Peyer's patch (tissue), 4 donors: ENCODE measurements at regions not wholly inside any gene's neighbourhood (a gene's known extent, or its start where the extent isn't known, plus 50 kb on each side); places are given as distances from the start of the nearest gene placed in this dataset.

ENCODE experiments used
- DNase-seq, 3 donors: peaks; one replicate each; pipeline ENCODE4 v3.0.0-alpha.2; 2017 to 2019
- H3K27ac ChIP-seq, 4 donors: fragments of 200-600 bp; sonication (generic); one replicate each; pipeline ENCODE4 v1.5.1; 2016 to 2019
- H3K27me3 ChIP-seq, 2 donors: fragments of 200-600 bp; sonication (generic); one replicate each; pipeline ENCODE4 v1.5.1; 2019
- H3K36me3 ChIP-seq, 3 donors: fragments of 200-600 bp; sonication (generic); one replicate each; pipeline ENCODE4 v1.5.1; 2016 to 2019
- H3K4me1 ChIP-seq, 4 donors: fragments of 200-600 bp; sonication (generic); one replicate each; pipeline ENCODE4 v1.5.1; 2016 to 2019
- H3K4me3 ChIP-seq, 4 donors: fragments of 200-600 bp; sonication (generic); 1 replicate in 3 of 4; 2 replicates in 1 of 4; pipeline ENCODE4 v1.5.1; 2016 to 2019; ENCODE audit warnings: mild to moderate bottlenecking in 1 of 4
- H3K9me3 ChIP-seq, 4 donors: fragments of 200-600 bp; sonication (generic); one replicate each; pipeline ENCODE4 v1.5.1; 2016 to 2019; ENCODE audit warnings: mild to moderate bottlenecking in 1 of 4
- CTCF ChIP-seq, 6 experiments: fragments of 450-650 bp in 4 of 6; fragments of 200-600 bp in 2 of 6; sonication (generic) in 1 of 6; IDR thresholded peaks; one replicate each; pipeline ENCODE4 v1.5.1; 2017 to 2019; ENCODE audit warnings: antibody characterized with exemption in 6 of 6, mild to moderate bottlenecking in 3 of 6, moderate library complexity in 1 of 6
- POLR2A ChIP-seq, 2 donors: fragments of 450-650 bp; IDR thresholded peaks; one replicate each; pipeline ENCODE4 v1.5.1; 2017; ENCODE audit warnings: antibody characterized with exemption in 2 of 2, mild to moderate bottlenecking in 2 of 2, moderate library complexity in 2 of 2

- TF ChIP-seq CTCF (IDR thresholded peaks at IDR 0.05) = no peak
- no peak for TF ChIP-seq POLR2A (IDR thresholded peaks at IDR 0.05)
- no peak overlapping the region for H3K4me3 ChIP-seq
- no peaks in the 10 kb centered on the region for H3K9me3 ChIP-seq
- H3K36me3 ChIP-seq = no peaks in the 10 kb centered on the region
- H3K27ac ChIP-seq = no peak overlapping the region
- H3K4me1 ChIP-seq = no peaks in the 10 kb centered on the region
- DNase-seq = no peak
- no peaks in the 10 kb centered on the region for H3K27me3 ChIP-seq
Observed at GRCh38 chr18:75158465-75159237, 50.3 kb downstream of the PTGR3 start.

- Histone ChIP-seq H3K4me1 (no peaks in the 10 kb centered on the region), H3K36me3 (no peaks in the 10 kb centered on the region), H3K27ac (no peak overlapping the region), H3K27me3 (no peaks in the 10 kb centered on the region), H3K4me3 (no peak overlapping the region), H3K9me3 (no peaks in the 10 kb centered on the region)
- TF ChIP-seq CTCF (IDR thresholded peaks at IDR 0.05) = no peak
- TF ChIP-seq POLR2A (IDR thresholded peaks at IDR 0.05) = no peak
- no peak for DNase-seq
Observed at GRCh38 chr18:75157851-75158250, 51.1 kb downstream of the PTGR3 start.

GRCh38 chr18:75157381-75157780, 51.6 kb downstream of the PTGR3 start:
- no peaks in the 10 kb centered on the region for H3K4me1 ChIP-seq
- TF ChIP-seq POLR2A (IDR thresholded peaks at IDR 0.05) = no peak
- no peak for TF ChIP-seq CTCF (IDR thresholded peaks at IDR 0.05)
- no peak for DNase-seq
- no peaks in the 10 kb centered on the region for H3K9me3 ChIP-seq
- H3K4me3 ChIP-seq = no peak overlapping the region
- no peaks in the 10 kb centered on the region for H3K36me3 ChIP-seq
- H3K27me3 ChIP-seq = no peaks in the 10 kb centered on the region
- no peak overlapping the region for H3K27ac ChIP-seq

- no peak overlapping the region for H3K4me3 ChIP-seq
- no peaks in the 10 kb centered on the region for H3K27me3 ChIP-seq
- no peak overlapping the region for H3K27ac ChIP-seq
- no peaks in the 10 kb centered on the region for H3K36me3 ChIP-seq
- no peaks in the 10 kb centered on the region for H3K4me1 ChIP-seq
- no peak for DNase-seq
- no peak for TF ChIP-seq POLR2A (IDR thresholded peaks at IDR 0.05)
- no peak for TF ChIP-seq CTCF (IDR thresholded peaks at IDR 0.05)
- no peaks in the 10 kb centered on the region for H3K9me3 ChIP-seq
Observed at GRCh38 chr18:75156831-75157230, 52.1 kb downstream of the PTGR3 start.

- no peaks in the 10 kb centered on the region for H3K9me3 ChIP-seq
- no peaks in the 10 kb centered on the region for H3K27me3 ChIP-seq
- H3K36me3 ChIP-seq = no peaks in the 10 kb centered on the region
- H3K27ac ChIP-seq = no peak overlapping the region
- no peak overlapping the region for H3K4me3 ChIP-seq
- H3K4me1 ChIP-seq = no peaks in the 10 kb centered on the region
- TF ChIP-seq CTCF (IDR thresholded peaks at IDR 0.05) (no peak), POLR2A (IDR thresholded peaks at IDR 0.05) (no peak)
- DNase-seq = no peak
Observed at GRCh38 chr18:75156139-75156750, 52.7 kb downstream of the PTGR3 start.
